GM12878 (cell line): ENCODE measurements at regions not wholly inside any gene's neighbourhood (a gene's known extent, or its start where the extent isn't known, plus 50 kb on each side); places are given as distances from the start of the nearest gene placed in this dataset.

Source experiments
- ATAC-seq: fragments of 200-7000 bp; cut with Tn5 transposase; 3 replicates; pipeline ENCODE4 v1.9.1; 2020; ENCODE audit warnings: mild to moderate bottlenecking, moderate library complexity
- BruUV-seq: library from RNA; stranded (reverse); fragments of 400-500 nt; replicated peaks from 2 replicates; lab custom pipeline; 2021; lab: Mats Ljungman, UMichigan
- CTCF ChIA-PET: fragments of 300-600 bp; sonication (Branson Sonifier 250); formaldehyde crosslinking; extraction: SDS; loops from one replicate; lab custom pipeline; 2021; ENCODE audit warnings: inconsistent platforms; lab: Yijun Ruan, JAX
- POLR2A ChIA-PET: fragments of 350-600 bp; formaldehyde crosslinking; extraction: SDS; loops from one replicate; lab custom pipeline; 2021; ENCODE audit warnings: inconsistent platforms; lab: Charles Lee
- RAD21 ChIA-PET: fragments of 300-600 bp; sonication (Branson Sonifier 250); formaldehyde crosslinking; loops from one replicate; lab custom pipeline; 2023; ENCODE audit warnings: antibody characterized with exemption; ENCODE audit not compliant: unreplicated experiment; lab: Charles Lee
- SMC1A ChIA-PET: fragments of 300-600 bp; sonication (Branson Sonifier 250); formaldehyde crosslinking; loops from one replicate; lab custom pipeline; 2023; ENCODE audit not compliant: unreplicated experiment, uncharacterized antibody; lab: Charles Lee
- DNase-seq: peaks from one replicate; pipeline ENCODE4 v3.0.0-alpha.2; 2011; ENCODE audit warnings: low read depth, low spot score
- FAIRE-seq: peaks from 3 replicates; lab custom pipeline; 2011; peaks lifted over from hg19 to GRCh38; lab: Jason Lieb, UNC
- H2AFZ ChIP-seq: 2 replicates; pipeline ENCODE4 v1.6.0; 2011; ENCODE audit warnings: low read depth, low read length, control low read depth; ENCODE audit not compliant: control insufficient read depth
- H3K27ac ChIP-seq: 2 replicates; pipeline ENCODE4 v1.5.1; 2011; ENCODE audit warnings: control low read depth; ENCODE audit not compliant: control insufficient read depth, insufficient read depth
- H3K27me3 ChIP-seq, 2 experiments: replicated peaks in 1 of 2; 2 replicates each; pipeline versions ENCODE4 v1.6.0 to v1.6.1; 2011; ENCODE audit warnings: low read length in 1 of 2; ENCODE audit not compliant: control insufficient read depth in 2 of 2, insufficient read depth in 2 of 2
- H3K36me3 ChIP-seq, 2 experiments: 2 replicates each; pipeline ENCODE4 v1.5.1; 2011; ENCODE audit warnings: low read length in 1 of 2; ENCODE audit not compliant: control insufficient read depth in 2 of 2, insufficient read depth in 2 of 2
- H3K4me1 ChIP-seq: 2 replicates; pipeline ENCODE4 v1.6.1; 2011; ENCODE audit warnings: mild to moderate bottlenecking, low read length, moderate library complexity, mixed read lengths; ENCODE audit not compliant: control insufficient read depth, insufficient read depth
- H3K4me2 ChIP-seq: 2 replicates; pipeline ENCODE4 v1.6.0; 2011; ENCODE audit warnings: control low read depth; ENCODE audit not compliant: control insufficient read depth, insufficient read depth
- H3K4me3 ChIP-seq: fragments of 200-600 bp; sonication (generic); 2 replicates; pipeline ENCODE4 v1.5.1; 2016
- H3K79me2 ChIP-seq: 2 replicates; pipeline ENCODE4 v1.6.0; 2011; ENCODE audit warnings: low read length; ENCODE audit not compliant: control insufficient read depth, insufficient read depth
- H3K9ac ChIP-seq: 2 replicates; pipeline ENCODE4 v1.8.0; 2011; ENCODE audit warnings: low read length, control low read depth, mixed read lengths; ENCODE audit not compliant: control insufficient read depth, insufficient read depth
- H3K9me3 ChIP-seq: replicated peaks from 3 replicates; pipeline ENCODE4 v1.5.1; 2011; ENCODE audit warnings: mild to moderate bottlenecking, low read length; ENCODE audit not compliant: control insufficient read depth, insufficient read depth
- H4K20me1 ChIP-seq: 2 replicates; pipeline ENCODE4 v1.6.0; 2011; ENCODE audit not compliant: control insufficient read depth, insufficient read depth
- BACH1 ChIP-seq: fragments of 450-650 bp; IDR thresholded peaks from 2 replicates; pipeline ENCODE4 v1.6.1; 2017; ENCODE audit warnings: mild to moderate bottlenecking, borderline replicate concordance
- BCL11A ChIP-seq: IDR thresholded peaks from 2 replicates; pipeline ENCODE4 v1.6.1; 2011; ENCODE audit warnings: low read depth, low read length
- EP300 ChIP-seq, 2 experiments: fragments of 150-350 bp in 1 of 2; IDR thresholded peaks; 2 replicates each; pipeline ENCODE4 v1.6.1; 2011 to 2012; ENCODE audit warnings: low read depth in 2 of 2, low read length in 2 of 2, borderline replicate concordance in 1 of 2, improper control_type of control experiment in 1 of 2, inconsistent platforms in 1 of 2; ENCODE audit not compliant: control insufficient read depth in 1 of 2
- FOXK2 ChIP-seq: fragments of 450-650 bp; IDR thresholded peaks from 2 replicates; pipeline ENCODE4 v1.6.1; 2017; ENCODE audit warnings: mild to moderate bottlenecking, moderate library complexity
- HDAC2 ChIP-seq: fragments of 200-600 bp; sonication (generic); IDR thresholded peaks from 2 replicates; pipeline ENCODE4 v1.6.1; 2017
- JUNB ChIP-seq: IDR thresholded peaks from 2 replicates; pipeline ENCODE4 v1.6.1; 2016; ENCODE audit warnings: antibody characterized with exemption, mild to moderate bottlenecking
- NR2F1 ChIP-seq: fragments of 450-650 bp; conservative IDR thresholded peaks from 2 replicates; pipeline ENCODE4 v1.6.1; 2017; ENCODE audit warnings: mild to moderate bottlenecking
- RAD51 ChIP-seq: fragments of 450-650 bp; IDR thresholded peaks from 2 replicates; pipeline ENCODE4 v1.6.1; 2016; ENCODE audit warnings: moderate library complexity, mild to moderate bottlenecking, inconsistent platforms
- SIN3A ChIP-seq: IDR thresholded peaks from 2 replicates; pipeline ENCODE4 v1.6.1; 2012; ENCODE audit warnings: low read depth, low read length, improper control_type of control experiment
- SP1 ChIP-seq: IDR thresholded peaks from one replicate; pipeline ENCODE4 v1.6.1; 2011; ENCODE audit warnings: low read depth, low read length
- SRF ChIP-seq, 2 experiments: IDR thresholded peaks; 2 replicates each; pipeline ENCODE4 v1.6.1; 2011; ENCODE audit warnings: low read depth in 2 of 2, low read length in 2 of 2, mild to moderate bottlenecking in 1 of 2, moderate library complexity in 1 of 2
- WGBS: methylation state at CpG from one replicate; pipeline ENCODE4 v1.1.6; 2016; ENCODE audit warnings: low lambda C conversion rate; ENCODE audit not compliant: insufficient replicate concordance, insufficient coverage; ENCODE audit errors: missing lambda C conversion rate; 5-methylcytosine and 5-hydroxymethylcytosine counted together
- in situ Hi-C: fragments of 300-500 bp; cut with MboI; formaldehyde crosslinking; loops from 9 replicates; pipeline ENCODE4 v1.14.3; 2018; ENCODE audit warnings: mixed read lengths
- intact Hi-C: fragments of 100-400 bp; cut with micrococcal nuclease; formaldehyde crosslinking; loops from one replicate; pipeline ENCODE4 v1.14.2; 2022; ENCODE audit not compliant: unreplicated experiment
- TF ChIP-seq, protein P1 (sequence below): fragments of 450-650 bp; IDR thresholded peaks from 2 replicates; pipeline ENCODE4 v1.6.1; 2014; ENCODE audit warnings: mild to moderate bottlenecking
- TF ChIP-seq, protein P2 (sequence below): IDR thresholded peaks from 2 replicates; pipeline ENCODE4 v1.6.1; 2012; ENCODE audit warnings: low read length, inconsistent platforms
- TF ChIP-seq, protein P3 (sequence below): fragments of 450-650 bp; IDR thresholded peaks from 2 replicates; pipeline ENCODE4 v1.6.1; 2017; ENCODE audit warnings: low read depth, mild to moderate bottlenecking, moderate library complexity
- TF ChIP-seq, protein P4 (sequence below): IDR thresholded peaks from 2 replicates; pipeline ENCODE4 v1.6.1; 2011; ENCODE audit warnings: borderline replicate concordance, low read depth, mild to moderate bottlenecking, moderate library complexity, mixed read lengths, low read length; ENCODE audit not compliant: insufficient read depth; ENCODE audit errors: extremely low read length
- TF ChIP-seq, protein P5 (sequence below): IDR thresholded peaks from 2 replicates; pipeline ENCODE4 v1.6.1; 2011; ENCODE audit warnings: borderline replicate concordance, low read depth, mild to moderate bottlenecking, moderate library complexity, low read length; ENCODE audit not compliant: insufficient read depth, poor library complexity, severe bottlenecking

DNA sequence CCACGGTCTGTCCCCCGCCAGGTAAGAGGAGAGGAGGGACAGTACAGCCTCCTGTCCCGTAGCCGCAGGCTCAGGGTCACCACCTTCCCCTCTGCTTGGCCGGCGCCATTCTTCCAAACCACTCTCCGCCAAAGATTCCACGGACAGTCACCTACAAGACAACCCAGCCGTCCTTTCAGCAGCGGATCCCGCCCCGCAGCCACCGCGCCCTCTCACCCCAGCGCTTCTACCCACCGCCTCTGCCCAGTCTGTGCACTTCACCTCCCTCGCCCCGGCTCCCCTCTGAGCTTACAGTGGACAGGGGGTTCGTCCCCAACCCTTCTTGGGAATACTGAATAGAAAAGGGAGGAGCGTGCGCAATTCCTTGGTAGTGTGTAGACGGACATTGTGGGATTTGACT is 319.6 kb downstream of the FAM72C start:
- H3K27ac ChIP-seq, result no peak overlapping the region
- no peaks in the 10 kb centered on the region for H3K79me2 ChIP-seq
- 81% methylated on average over 22 of the region's 22 CpGs for WGBS
- H3K4me1 ChIP-seq, result no peaks in the 10 kb centered on the region
- ChIA-PET CTCF (no interaction called here), SMC1A (no interaction called here), POLR2A (no interaction called here), RAD21 (no interaction called here)
- no peak overlapping the region for H3K4me3 ChIP-seq
- FAIRE-seq, result no peak
- H3K9me3 ChIP-seq, result no peaks in the 10 kb centered on the region; the same call in 2 of the 3 replicates
- DNase-seq, result no peak
- in situ Hi-C loops, result loop anchor here (10.0 kb wide), 1 partner anchor 53 kb away; no protein-coding TSS in a partner anchor
- ATAC-seq, result no peak
- no peaks in the 10 kb centered on the region for H4K20me1 ChIP-seq
- TF ChIP-seq FOXK2 (no peak), NR2F1 (no peak), SIN3A (no peak), BACH1 (no peak), BCL11A (no peak), RAD51 (no peak), SRF (IDR thresholded peaks at IDR 0.05; ENCODE audit: low read depth in 2 of 2, low read length in 2 of 2) (no peak), JUNB (no peak), HDAC2 (no peak), EP300 (IDR thresholded peaks at IDR 0.05; ENCODE audit: borderline replicate concordance in 1 of 2, control insufficient read depth in 1 of 2, low read depth in 2 of 2, low read length in 2 of 2) (no peak), SP1 (no peak)
- TF ChIP-seq, protein P1, sequence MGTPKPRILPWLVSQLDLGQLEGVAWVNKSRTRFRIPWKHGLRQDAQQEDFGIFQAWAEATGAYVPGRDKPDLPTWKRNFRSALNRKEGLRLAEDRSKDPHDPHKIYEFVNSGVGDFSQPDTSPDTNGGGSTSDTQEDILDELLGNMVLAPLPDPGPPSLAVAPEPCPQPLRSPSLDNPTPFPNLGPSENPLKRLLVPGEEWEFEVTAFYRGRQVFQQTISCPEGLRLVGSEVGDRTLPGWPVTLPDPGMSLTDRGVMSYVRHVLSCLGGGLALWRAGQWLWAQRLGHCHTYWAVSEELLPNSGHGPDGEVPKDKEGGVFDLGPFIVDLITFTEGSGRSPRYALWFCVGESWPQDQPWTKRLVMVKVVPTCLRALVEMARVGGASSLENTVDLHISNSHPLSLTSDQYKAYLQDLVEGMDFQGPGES, result no peak
- TF ChIP-seq, protein P2, sequence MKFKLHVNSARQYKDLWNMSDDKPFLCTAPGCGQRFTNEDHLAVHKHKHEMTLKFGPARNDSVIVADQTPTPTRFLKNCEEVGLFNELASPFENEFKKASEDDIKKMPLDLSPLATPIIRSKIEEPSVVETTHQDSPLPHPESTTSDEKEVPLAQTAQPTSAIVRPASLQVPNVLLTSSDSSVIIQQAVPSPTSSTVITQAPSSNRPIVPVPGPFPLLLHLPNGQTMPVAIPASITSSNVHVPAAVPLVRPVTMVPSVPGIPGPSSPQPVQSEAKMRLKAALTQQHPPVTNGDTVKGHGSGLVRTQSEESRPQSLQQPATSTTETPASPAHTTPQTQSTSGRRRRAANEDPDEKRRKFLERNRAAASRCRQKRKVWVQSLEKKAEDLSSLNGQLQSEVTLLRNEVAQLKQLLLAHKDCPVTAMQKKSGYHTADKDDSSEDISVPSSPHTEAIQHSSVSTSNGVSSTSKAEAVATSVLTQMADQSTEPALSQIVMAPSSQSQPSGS, result no peak
- TF ChIP-seq, protein P3, sequence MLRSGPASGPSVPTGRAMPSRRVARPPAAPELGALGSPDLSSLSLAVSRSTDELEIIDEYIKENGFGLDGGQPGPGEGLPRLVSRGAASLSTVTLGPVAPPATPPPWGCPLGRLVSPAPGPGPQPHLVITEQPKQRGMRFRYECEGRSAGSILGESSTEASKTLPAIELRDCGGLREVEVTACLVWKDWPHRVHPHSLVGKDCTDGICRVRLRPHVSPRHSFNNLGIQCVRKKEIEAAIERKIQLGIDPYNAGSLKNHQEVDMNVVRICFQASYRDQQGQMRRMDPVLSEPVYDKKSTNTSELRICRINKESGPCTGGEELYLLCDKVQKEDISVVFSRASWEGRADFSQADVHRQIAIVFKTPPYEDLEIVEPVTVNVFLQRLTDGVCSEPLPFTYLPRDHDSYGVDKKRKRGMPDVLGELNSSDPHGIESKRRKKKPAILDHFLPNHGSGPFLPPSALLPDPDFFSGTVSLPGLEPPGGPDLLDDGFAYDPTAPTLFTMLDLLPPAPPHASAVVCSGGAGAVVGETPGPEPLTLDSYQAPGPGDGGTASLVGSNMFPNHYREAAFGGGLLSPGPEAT, result no peak
- TF ChIP-seq, protein P4, sequence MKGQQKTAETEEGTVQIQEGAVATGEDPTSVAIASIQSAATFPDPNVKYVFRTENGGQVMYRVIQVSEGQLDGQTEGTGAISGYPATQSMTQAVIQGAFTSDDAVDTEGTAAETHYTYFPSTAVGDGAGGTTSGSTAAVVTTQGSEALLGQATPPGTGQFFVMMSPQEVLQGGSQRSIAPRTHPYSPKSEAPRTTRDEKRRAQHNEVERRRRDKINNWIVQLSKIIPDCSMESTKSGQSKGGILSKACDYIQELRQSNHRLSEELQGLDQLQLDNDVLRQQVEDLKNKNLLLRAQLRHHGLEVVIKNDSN, result no peak
- TF ChIP-seq, protein P5, sequence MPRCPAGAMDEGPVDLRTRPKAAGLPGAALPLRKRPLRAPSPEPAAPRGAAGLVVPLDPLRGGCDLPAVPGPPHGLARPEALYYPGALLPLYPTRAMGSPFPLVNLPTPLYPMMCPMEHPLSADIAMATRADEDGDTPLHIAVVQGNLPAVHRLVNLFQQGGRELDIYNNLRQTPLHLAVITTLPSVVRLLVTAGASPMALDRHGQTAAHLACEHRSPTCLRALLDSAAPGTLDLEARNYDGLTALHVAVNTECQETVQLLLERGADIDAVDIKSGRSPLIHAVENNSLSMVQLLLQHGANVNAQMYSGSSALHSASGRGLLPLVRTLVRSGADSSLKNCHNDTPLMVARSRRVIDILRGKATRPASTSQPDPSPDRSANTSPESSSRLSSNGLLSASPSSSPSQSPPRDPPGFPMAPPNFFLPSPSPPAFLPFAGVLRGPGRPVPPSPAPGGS, result no peak
- H3K27me3 ChIP-seq, result no peaks in the 10 kb centered on the region
- no TSS peak for BruUV-seq
- H2AFZ ChIP-seq, result no peak overlapping the region
- H3K4me2 ChIP-seq, result no peak overlapping the region
- intact Hi-C loops, result no loop called here
- no peak overlapping the region for H3K9ac ChIP-seq
- no peaks in the 10 kb centered on the region for H3K36me3 ChIP-seq
